ENCODE measurements at regions not wholly inside any gene's neighbourhood (a gene's known extent, or its start where the extent isn't known, plus 50 kb on each side); places are given as distances from the start of the nearest gene placed in this dataset.

DNA sequence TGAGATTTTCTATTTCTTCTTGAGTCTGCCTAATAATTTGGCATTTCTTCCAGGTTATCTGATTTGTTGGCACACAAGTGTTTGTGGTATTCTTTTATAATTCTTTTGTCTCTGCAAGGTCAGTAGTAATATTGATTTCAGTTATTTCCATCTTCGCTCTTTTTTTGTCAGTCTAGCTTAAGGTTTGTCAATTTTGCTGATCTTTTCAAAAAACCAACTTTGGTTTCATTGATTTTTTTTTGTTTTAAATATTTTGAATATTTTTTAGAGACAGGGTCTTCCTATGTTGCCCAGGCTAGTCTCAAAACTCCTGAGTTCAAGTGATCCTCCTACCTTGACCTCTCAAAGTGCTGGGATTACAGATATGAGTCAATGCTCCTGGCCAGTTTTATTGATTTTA lies 162.8 kb downstream of the BARX1 start:
- TF ChIP-seq EZH2phosphoT487 (IDR thresholded peaks at IDR 0.05; ENCODE audit: borderline replicate concordance, low read length), result no peak
- TF ChIP-seq, protein P1, sequence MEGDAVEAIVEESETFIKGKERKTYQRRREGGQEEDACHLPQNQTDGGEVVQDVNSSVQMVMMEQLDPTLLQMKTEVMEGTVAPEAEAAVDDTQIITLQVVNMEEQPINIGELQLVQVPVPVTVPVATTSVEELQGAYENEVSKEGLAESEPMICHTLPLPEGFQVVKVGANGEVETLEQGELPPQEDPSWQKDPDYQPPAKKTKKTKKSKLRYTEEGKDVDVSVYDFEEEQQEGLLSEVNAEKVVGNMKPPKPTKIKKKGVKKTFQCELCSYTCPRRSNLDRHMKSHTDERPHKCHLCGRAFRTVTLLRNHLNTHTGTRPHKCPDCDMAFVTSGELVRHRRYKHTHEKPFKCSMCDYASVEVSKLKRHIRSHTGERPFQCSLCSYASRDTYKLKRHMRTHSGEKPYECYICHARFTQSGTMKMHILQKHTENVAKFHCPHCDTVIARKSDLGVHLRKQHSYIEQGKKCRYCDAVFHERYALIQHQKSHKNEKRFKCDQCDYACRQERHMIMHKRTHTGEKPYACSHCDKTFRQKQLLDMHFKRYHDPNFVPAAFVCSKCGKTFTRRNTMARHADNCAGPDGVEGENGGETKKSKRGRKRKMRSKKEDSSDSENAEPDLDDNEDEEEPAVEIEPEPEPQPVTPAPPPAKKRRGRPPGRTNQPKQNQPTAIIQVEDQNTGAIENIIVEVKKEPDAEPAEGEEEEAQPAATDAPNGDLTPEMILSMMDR (IDR thresholded peaks at IDR 0.05; ENCODE audit: low read depth, low read length, poor library complexity, severe bottlenecking), result no peak
- no peaks in the 10 kb centered on the region for H3F3A ChIP-seq (ENCODE audit: control insufficient read depth, insufficient read depth)
- no peaks in the 10 kb centered on the region for H3K79me2 ChIP-seq (ENCODE audit: control insufficient read depth, low read length)
- no peaks in the 10 kb centered on the region for H3K9me3 ChIP-seq (ENCODE audit: control insufficient read depth, insufficient read depth, low read length)
- H3K27me3 ChIP-seq (ENCODE audit: control insufficient read depth, low read length), result no peaks in the 10 kb centered on the region; the same call in 1 of the 2 replicates
- no peaks in the 10 kb centered on the region for H3K4me1 ChIP-seq (ENCODE audit: control insufficient read depth, low read length)
- H3K4me3 ChIP-seq (ENCODE audit: low read length), result no peak overlapping the region
- no peak overlapping the region for H3K27ac ChIP-seq (ENCODE audit: low read depth, low read length)
- H3K9me2 ChIP-seq (replicated peaks; ENCODE audit: control insufficient read depth, low read length), result no peaks in the 10 kb centered on the region
- H3K36me3 ChIP-seq (ENCODE audit: control insufficient read depth, low read length), result no peaks in the 10 kb centered on the region
- no peak overlapping the region for H3K4me2 ChIP-seq (ENCODE audit: low read length)
- H4K20me1 ChIP-seq (ENCODE audit: control insufficient read depth, insufficient read depth, low read depth, low read length), result no peaks in the 10 kb centered on the region

DNA sequence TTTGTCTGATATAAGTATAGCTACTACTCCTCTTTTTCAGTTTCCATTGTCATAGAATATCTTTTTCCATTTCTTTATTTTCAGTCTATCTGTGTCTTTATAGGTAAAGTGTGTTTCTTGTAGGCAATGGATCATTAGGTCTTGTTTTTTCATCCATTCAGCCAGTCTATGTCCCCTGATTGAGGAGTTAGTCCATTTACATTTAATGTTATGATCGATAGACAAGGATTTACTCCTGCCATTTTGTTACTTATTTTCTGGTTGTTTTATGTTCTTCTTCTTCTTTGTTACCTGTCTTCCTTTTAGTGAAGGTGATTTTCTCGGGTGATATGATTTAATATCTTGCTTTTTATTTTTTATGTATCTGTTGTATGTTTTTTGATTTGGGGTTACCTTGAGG lies 169.0 kb downstream of the BARX1 start:
- Histone ChIP-seq H3K9me2 (replicated peaks; ENCODE audit: control insufficient read depth, low read length) (no peaks in the 10 kb centered on the region), H4K20me1 (ENCODE audit: control insufficient read depth, insufficient read depth, low read depth, low read length) (no peaks in the 10 kb centered on the region), H3K36me3 (ENCODE audit: control insufficient read depth, low read length) (no peaks in the 10 kb centered on the region), H3K27ac (ENCODE audit: low read depth, low read length) (no peak overlapping the region), H3K4me2 (ENCODE audit: low read length) (no peak overlapping the region), H3K4me3 (ENCODE audit: low read length) (no peak overlapping the region), H3K9me3 (ENCODE audit: control insufficient read depth, insufficient read depth, low read length) (no peaks in the 10 kb centered on the region), H3K27me3 (ENCODE audit: control insufficient read depth, low read length) (peaks cover 1% of the 10 kb centered on the region; the same call in 1 of the 2 replicates), H3K4me1 (ENCODE audit: control insufficient read depth, low read length) (no peaks in the 10 kb centered on the region), H3K79me2 (ENCODE audit: control insufficient read depth, low read length) (no peaks in the 10 kb centered on the region), H3F3A (ENCODE audit: control insufficient read depth, insufficient read depth) (no peaks in the 10 kb centered on the region)
- no peak for TF ChIP-seq EZH2phosphoT487 (IDR thresholded peaks at IDR 0.05; ENCODE audit: borderline replicate concordance, low read length)
- TF ChIP-seq, protein P1 (IDR thresholded peaks at IDR 0.05; ENCODE audit: low read depth, low read length, poor library complexity, severe bottlenecking), result no peak

DNA sequence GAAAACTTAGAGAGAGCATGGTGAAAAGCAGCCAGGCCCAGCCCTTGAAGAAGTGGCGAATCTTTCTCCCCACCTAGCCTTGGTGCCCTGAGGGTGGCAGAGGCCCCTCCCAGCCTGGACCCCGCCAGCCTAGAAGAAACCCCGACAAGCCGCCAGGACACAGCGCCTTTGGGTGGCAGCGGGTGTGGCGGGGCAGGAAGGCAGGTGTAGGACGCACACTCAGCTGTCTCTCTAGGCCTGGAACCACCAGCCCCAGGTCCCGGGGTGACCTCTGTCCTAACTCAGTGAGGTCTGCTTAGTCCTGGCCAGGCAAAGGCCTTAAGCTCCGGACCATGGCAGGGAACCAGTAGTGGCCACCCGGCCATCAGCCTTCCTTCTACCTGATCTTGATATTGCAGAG lies 178.3 kb downstream of the BARX1 start:
- no peaks in the 10 kb centered on the region for H3F3A ChIP-seq (ENCODE audit: control insufficient read depth, insufficient read depth)
- H3K4me1 ChIP-seq (ENCODE audit: control insufficient read depth, low read length), result no peaks in the 10 kb centered on the region
- no peak overlapping the region for H3K4me3 ChIP-seq (ENCODE audit: low read length)
- H3K79me2 ChIP-seq (ENCODE audit: control insufficient read depth, low read length), result no peaks in the 10 kb centered on the region
- H4K20me1 ChIP-seq (ENCODE audit: control insufficient read depth, insufficient read depth, low read depth, low read length), result no peaks in the 10 kb centered on the region
- H3K9me2 ChIP-seq (replicated peaks; ENCODE audit: control insufficient read depth, low read length), result no peaks in the 10 kb centered on the region
- H3K9me3 ChIP-seq (ENCODE audit: control insufficient read depth, insufficient read depth, low read length), result no peaks in the 10 kb centered on the region
- no peak overlapping the region for H3K4me2 ChIP-seq (ENCODE audit: low read length)
- no peaks in the 10 kb centered on the region for H3K36me3 ChIP-seq (ENCODE audit: control insufficient read depth, low read length)
- peaks cover 4% of the 10 kb centered on the region; the same call in 1 of the 2 replicates for H3K27me3 ChIP-seq (ENCODE audit: control insufficient read depth, low read length)
- TF ChIP-seq EZH2phosphoT487 (IDR thresholded peaks at IDR 0.05; ENCODE audit: borderline replicate concordance, low read length), result no peak
- TF ChIP-seq, protein P1 (IDR thresholded peaks at IDR 0.05; ENCODE audit: low read depth, low read length, poor library complexity, severe bottlenecking), result no peak
- no peak overlapping the region for H3K27ac ChIP-seq (ENCODE audit: low read depth, low read length)

Data from DOHH2 (cell line).